Fibroblast of peridontal ligament (primary cell): ENCODE measurements at regions not wholly inside any gene's neighbourhood (a gene's known extent, or its start where the extent isn't known, plus 50 kb on each side); places are given as distances from the start of the nearest gene placed in this dataset.
A peak's percentile ranks its signal among the peaks of the same experiment; 100 is the strongest.

Experiments used
- DNase-seq: peaks from one replicate; pipeline ENCODE4 v3.0.0-alpha.2; 2010; ENCODE audit errors: extremely low read depth

DNA sequence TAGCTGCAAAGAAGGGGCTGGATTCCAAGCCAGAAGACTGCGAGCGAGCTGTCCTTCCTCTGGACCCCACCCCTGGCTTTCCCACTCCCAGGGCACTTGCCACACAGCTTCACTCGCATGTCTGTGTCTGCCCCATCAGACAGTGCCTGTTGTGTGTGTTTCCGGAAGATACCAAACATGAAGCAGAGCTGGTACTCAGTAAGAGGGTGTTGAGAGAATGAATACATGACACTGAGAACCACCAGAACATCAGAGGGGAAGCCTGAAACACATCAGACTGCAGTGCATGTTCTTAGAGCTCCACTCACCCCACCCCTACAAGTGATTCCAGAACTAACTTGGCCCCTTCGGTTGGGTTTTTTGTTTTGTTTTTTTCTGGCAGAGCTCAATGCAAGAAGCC, 181.5 kb downstream of the TTC32 start:
- no peak for DNase-seq

DNA sequence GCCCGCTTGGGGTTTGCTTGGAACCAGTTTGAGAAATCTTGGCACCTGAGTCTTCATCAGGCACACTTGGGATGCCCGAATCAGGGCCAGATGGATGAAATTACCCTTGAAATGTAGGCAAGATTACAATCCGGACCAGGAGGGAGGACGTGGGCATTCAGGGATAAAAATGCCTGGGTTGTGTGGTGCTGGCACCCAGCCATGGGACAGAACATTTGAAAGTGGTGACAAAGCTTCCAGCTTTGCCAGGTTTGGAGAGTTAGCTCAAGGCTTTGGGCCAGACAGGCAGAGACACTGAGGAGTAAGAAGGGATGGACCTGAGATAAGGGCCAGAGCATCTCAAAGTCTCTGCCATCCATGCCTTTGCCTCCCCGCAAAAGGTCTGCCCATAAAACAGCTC, 182.2 kb downstream of the TTC32 start:
- DNase-seq, result no peak

GRCh38 chr2:19717446-19717845, 184.3 kb downstream of the TTC32 start:
- DNase-seq, result peak; percentile 34

- peak; percentile 90 for DNase-seq
Observed at GRCh38 chr2:19714926-19715325, 186.9 kb downstream of the TTC32 start.

DNA sequence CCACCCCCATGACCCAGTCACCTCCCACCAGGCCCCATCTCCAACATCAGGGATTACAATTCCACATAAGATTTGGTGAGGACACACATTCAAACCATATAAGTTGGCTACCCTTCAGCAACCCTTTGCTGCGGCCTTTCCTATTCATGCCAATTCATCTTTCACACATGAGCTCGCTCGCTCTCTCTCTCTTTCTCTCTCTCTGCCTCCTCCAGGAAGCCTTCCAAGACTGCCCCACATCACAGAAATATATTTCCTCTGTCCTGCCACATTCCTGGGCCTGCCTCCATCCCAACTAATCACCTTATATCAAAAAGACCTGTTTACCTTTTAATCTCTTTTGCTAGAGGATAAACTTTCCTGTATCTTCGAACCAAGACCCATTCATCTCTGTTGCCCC, 188.9 kb downstream of the TTC32 start:
- no peak for DNase-seq

DNA sequence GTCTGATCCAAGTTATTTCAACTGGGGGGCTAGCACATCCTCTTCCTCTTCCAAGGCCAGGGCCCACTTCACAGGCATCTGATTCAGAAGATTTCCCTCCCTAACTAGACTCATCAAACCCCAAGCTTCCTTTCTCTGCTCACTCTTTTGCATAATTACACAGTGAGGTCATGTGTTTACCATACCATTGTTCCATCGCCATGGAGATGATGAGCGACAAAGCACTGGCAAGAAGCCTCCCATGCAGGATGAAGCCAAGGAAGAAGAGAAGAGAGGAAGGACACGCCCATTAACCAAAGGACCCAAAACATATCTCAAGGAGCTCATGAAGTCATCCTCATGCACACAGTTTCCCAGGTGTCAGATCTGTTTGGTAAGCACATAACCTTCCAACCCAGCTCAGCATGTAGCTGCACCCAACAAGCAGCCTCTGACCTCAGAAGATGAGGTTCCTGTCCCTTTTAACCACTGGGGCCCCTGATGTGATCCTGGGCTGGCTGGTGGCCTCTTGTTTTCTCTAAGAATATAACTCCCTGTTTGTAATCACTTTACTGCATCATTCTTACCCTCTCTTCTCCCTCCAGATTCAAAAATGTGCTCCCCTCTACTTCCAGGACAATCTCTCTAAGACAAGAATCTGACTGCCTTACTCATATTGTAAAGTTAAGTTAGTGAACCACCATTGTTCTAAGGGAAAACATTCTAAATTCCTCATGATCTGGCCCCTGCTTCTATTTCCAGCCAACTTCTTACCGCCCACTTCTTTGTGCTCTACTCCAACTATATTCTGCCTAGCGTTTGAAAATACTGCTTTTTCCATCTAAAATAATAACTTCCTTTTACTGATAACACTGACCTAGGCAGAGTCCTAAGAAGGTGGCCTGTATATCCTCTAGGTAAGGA, 190.1 kb downstream of the TTC32 start:
- DNase-seq, result peak; percentile 97

DNA sequence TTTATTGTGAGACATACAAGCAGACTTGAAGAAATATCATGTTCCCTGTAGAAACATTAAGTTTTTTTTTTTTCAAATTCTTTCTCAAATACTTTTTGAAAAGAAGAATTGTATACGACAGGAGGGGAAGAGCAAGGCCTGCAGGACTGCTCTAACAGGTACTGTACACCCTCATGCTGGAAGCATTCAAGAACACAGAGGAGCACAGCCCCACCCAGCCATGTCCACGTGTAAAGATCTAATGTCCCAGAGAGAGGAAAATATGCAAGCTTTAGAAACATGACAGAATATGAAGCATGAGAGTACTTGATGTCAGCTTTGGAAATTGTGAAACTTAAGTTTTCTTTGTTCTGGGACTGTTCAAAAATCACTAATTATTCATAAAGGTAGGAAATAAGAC, 191.6 kb downstream of the TTC32 start:
- no peak for DNase-seq

- no peak for DNase-seq
Observed at GRCh38 chr2:19709553-19709952, 192.2 kb downstream of the TTC32 start.

- DNase-seq, result no peak
Observed at GRCh38 chr2:19708776-19709175, 193.0 kb downstream of the TTC32 start.

GRCh38 chr2:19706332-19706731, 195.5 kb downstream of the TTC32 start:
- no peak for DNase-seq

- DNase-seq, result peak; percentile 35
Observed at GRCh38 chr2:19702267-19702666, 199.5 kb downstream of the TTC32 start.

- DNase-seq, result no peak
Observed at GRCh38 chr2:19700861-19701585, 200.8 kb downstream of the TTC32 start.

DNA sequence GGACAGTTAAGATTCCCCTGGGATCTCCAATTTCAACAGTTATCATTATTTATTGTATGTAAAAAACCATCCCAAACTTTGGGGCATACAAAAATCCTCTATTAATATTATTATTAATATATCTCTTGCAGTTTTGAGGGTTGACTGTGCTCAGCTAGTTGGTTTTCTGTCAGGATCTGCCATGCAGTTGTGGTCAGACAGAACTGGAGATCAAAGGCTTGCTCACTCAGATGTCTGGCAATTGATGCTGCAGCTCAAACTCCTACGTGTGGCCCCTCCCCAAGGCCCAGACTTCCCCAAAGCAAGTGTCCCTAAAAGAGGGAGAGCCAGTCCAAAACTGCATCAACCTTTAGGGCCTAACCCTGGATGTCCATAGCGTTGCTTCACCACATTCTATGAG, 204.7 kb downstream of the TTC32 start:
- DNase-seq, result no peak

- DNase-seq, result no peak
Observed at GRCh38 chr2:19695706-19696105, 206.1 kb downstream of the TTC32 start.

DNA sequence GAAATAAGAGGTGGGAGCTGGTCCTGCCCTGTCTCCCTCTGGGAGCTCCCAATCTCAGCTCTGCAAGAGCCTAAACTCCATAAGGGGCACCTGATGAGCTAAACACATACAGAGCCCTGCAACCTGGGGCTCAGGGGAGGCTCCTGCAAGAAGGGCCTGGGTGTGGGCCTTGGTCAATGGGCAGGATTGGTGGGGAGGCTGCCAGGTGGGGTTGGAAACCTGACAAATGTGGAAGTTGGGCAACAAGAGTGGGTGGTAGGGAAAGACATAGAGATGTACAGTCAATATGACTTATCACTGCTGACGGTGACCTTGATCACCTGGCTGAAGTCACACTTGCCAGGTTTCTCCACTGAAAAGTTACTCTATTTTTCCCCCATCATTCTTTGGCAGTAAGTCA, 209.9 kb downstream of the TTC32 start:
- DNase-seq, result no peak

DNA sequence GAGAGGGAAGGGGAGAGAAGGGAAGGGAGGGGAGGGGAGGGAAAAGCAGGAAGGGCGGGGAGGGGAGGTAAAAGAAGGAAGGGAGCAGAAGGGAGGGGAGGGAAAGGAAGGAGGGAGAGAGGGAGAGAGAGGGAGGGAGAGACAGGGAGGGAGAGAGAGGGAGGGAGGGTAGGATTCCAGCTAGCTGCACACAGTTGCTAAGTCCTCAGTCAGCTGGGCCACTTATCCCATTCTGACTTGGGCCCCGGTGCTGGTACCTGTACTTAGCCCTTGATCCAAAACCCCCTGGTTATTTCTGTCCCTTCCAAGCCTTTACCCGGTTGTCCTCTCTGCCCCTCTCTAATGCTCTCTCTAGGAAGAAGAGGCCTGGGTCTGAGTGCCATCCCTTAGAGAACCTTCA, 211.4 kb downstream of the TTC32 start:
- no peak for DNase-seq

DNA sequence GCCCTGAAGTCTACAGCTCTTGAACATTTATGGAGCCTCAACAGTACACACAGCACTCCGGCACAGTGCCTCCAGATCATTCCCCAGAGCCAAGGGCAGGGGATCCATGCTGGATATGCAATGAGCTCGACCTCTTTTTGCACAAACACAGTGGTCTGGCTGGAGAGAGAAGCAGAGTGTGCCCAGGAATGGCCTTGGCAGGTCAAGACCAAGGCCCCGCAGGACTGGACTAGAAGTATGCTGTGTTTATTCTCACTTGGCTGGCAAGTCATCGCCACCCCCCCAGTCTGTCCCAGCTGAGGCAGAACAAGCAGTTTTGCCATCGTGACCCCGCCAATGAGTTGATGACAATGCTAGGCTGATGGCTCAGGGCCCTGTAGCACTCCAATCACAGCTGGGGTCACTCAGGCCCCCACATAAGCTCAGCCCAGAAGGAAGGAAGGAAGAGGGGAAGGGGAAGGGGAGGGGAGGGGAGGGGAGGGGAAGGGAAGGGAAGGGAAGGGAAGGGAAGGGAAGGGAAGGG, 212.1 kb downstream of the TTC32 start:
- no peak for DNase-seq

- no peak for DNase-seq
Observed at GRCh38 chr2:19688059-19688458, 213.7 kb downstream of the TTC32 start.

DNA sequence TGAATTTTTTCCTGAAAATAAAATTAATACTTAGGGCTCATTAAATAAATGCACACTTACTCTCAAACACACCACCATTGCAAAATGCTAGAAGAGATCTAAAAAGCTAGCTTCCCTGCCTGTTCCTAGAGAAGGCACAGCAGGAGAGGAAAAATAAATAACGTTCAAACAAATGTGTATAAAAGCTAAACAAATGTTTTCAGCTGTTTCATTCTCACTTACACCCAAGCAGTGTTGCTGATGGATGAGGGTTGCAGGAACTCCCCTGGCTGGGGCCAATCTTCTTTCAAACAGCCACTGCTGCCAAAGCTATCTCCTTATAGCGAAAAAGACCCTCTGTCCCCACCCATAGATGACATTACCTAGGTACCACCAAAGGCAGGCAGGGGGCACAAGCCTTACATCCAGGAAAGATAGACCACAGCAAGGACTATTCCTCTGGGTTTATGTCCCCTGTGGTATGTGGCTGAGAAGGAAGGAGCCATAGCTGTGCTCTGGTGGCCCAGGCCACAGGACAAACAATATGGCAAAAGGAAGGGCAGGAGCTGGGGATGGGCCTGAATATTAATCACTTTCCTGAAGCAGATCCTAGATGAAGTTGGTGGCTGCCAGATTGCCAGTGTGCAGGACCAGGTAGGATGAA, 214.6 kb downstream of the TTC32 start:
- DNase-seq, result no peak

DNA sequence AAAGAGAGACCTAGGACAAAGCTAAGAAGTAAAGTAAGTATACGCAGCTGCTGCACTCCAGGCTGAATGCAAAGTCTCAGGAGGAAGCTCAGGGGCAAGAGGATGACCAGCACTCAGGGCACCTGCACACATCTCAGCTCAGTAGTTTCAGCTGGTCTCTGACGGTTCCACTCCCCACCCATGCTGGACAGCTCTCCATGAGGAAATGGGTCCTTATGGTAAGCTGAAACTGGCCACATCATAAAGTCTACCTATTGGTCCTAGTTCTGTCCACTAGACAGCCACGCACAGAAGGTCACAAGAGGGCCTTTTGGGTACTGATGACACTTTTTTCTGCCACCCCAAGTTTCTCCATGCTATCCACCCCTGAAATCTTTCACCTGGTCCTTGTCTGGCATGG, 215.3 kb downstream of the TTC32 start:
- no peak for DNase-seq

- no peak for DNase-seq
Observed at GRCh38 chr2:19685731-19686130, 216.1 kb downstream of the TTC32 start.

DNA sequence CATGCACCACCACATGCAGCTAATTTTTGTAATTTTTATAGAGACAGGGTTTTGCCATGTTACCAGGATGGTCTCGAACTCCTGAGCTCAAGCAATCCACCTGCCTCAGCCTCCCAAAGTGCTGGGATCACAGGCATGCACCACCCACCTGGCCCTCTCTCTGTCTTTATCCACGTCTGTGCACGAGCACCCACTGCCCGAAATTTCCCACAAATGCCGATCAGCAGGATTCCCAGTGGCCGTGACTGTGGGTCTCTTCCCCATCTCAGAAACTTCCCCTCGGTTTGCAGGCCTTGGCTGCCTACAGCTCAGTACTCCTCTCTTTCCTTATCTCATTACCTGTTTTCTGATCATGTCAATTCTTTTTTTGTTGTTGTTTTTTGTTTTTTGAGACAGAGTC, 217.3 kb downstream of the TTC32 start:
- no peak for DNase-seq
